A549 (cell line): ENCODE measurements at regions not wholly inside any gene's neighbourhood (a gene's known extent, or its start where the extent isn't known, plus 50 kb on each side); places are given as distances from the start of the nearest gene placed in this dataset.

Experiments
- ATAC-seq, 2 experiments: fragments of 200-7000 bp in 1 of 2; fragments of >200 bp in 1 of 2; cut with Nextera tagmentation in 1 of 2; cut with Tn5 transposase in 1 of 2; 3 replicates each; pipeline versions ENCODE4 v1.8.0 to v1.9.1; 2018 to 2020; ENCODE audit warnings: mild to moderate bottlenecking in 1 of 2, moderate library complexity in 1 of 2
- CTCF ChIA-PET: fragments of 300-600 bp; sonication (Branson Sonifier 250); formaldehyde crosslinking; extraction: SDS; loops from one replicate; lab custom pipeline; 2021; ENCODE audit warnings: antibody characterized with exemption, inconsistent platforms; lab: Yijun Ruan, JAX
- POLR2A ChIA-PET: fragments of 350-600 bp; formaldehyde crosslinking; extraction: SDS; loops from one replicate; lab custom pipeline; 2021; ENCODE audit warnings: antibody characterized with exemption, inconsistent platforms; lab: Yijun Ruan, JAX
- DNase-seq, 2 experiments: peaks; one replicate each; pipeline versions ENCODE4 v3.0.0 to v3.0.0-alpha.2; 2011 to 2016; ENCODE audit warnings: low read depth in 1 of 2, low spot score in 1 of 2
- FAIRE-seq: peaks from 2 replicates; lab custom pipeline; 2011; peaks lifted over from hg19 to GRCh38; lab: Jason Lieb, UNC
- H3K27ac ChIP-seq, 2 experiments: fragments of >200 bp; sonication (Bioruptor Twin); formaldehyde crosslinking; 3 replicates each; pipeline ENCODE4 v1.5.1; 2016 to 2017
- H3K4me1 ChIP-seq: fragments of >200 bp; sonication (Bioruptor Twin); formaldehyde crosslinking; 3 replicates; pipeline ENCODE4 v1.6.1; 2016
- H3K4me2 ChIP-seq: fragments of >200 bp; sonication (Bioruptor Twin); formaldehyde crosslinking; 3 replicates; pipeline ENCODE4 v1.6.1; 2016
- H3K4me3 ChIP-seq: fragments of >200 bp; sonication (Bioruptor Twin); formaldehyde crosslinking; 3 replicates; pipeline ENCODE4 v1.5.1; 2016
- H3K9me3 ChIP-seq: fragments of >200 bp; sonication (Bioruptor Twin); formaldehyde crosslinking; 3 replicates; pipeline ENCODE4 v1.6.1; 2016
- BCL3 ChIP-seq: fragments of >200 bp; sonication (Bioruptor Twin); formaldehyde crosslinking; IDR thresholded peaks from 3 replicates; pipeline ENCODE4 v1.6.1; 2016
- BHLHE40 ChIP-seq: IDR thresholded peaks from 2 replicates; pipeline ENCODE4 v1.6.1; 2012; ENCODE audit warnings: low read depth, low read length, inconsistent platforms
- CBX2 ChIP-seq: fragments of 200-600 bp; sonication (generic); IDR thresholded peaks from 2 replicates; pipeline ENCODE4 v1.6.1; 2016; ENCODE audit warnings: low read depth, mild to moderate bottlenecking, borderline replicate concordance
- CBX8 ChIP-seq: fragments of 200-600 bp; sonication (generic); IDR thresholded peaks from 2 replicates; pipeline ENCODE4 v1.6.1; 2016
- CHD4 ChIP-seq: fragments of 200-600 bp; sonication (generic); IDR thresholded peaks from 2 replicates; pipeline ENCODE4 v1.6.1; 2016; ENCODE audit warnings: antibody characterized with exemption, mild to moderate bottlenecking, borderline replicate concordance
- GATA3 ChIP-seq: IDR thresholded peaks from 2 replicates; pipeline ENCODE4 v1.6.1; 2012; ENCODE audit warnings: borderline replicate concordance
- HES2 ChIP-seq: fragments of >200 bp; sonication (Bioruptor Twin); formaldehyde crosslinking; IDR thresholded peaks from 2 replicates; pipeline ENCODE4 v1.6.1; 2016
- HOXB5 ChIP-seq: fragments of 250-450 bp; sonication (Bioruptor Pico); IDR thresholded peaks from 2 replicates; pipeline ENCODE4 v1.5.0; 2020; ENCODE audit warnings: mild to moderate bottlenecking, moderate library complexity
- KDM1A ChIP-seq: fragments of 200-600 bp; sonication (generic); IDR thresholded peaks from 2 replicates; pipeline ENCODE4 v1.6.1; 2016; ENCODE audit warnings: low read depth, mild to moderate bottlenecking
- MAZ ChIP-seq: fragments of 150-350 bp; IDR thresholded peaks from 2 replicates; pipeline ENCODE4 v1.6.1; 2014; ENCODE audit warnings: antibody characterized with exemption, low read depth, low read length, borderline replicate concordance
- NPAS2 ChIP-seq: fragments of 250-450 bp; sonication (Bioruptor Pico); IDR thresholded peaks from 2 replicates; pipeline ENCODE4 v1.8.0; 2022; ENCODE audit warnings: mild to moderate bottlenecking, moderate library complexity, borderline replicate concordance
- NR3C1 ChIP-seq: fragments of >200 bp; sonication (Bioruptor Twin); formaldehyde crosslinking; IDR thresholded peaks from 3 replicates; pipeline ENCODE4 v1.6.1; 2017
- POLR2A ChIP-seq: IDR thresholded peaks from 2 replicates; pipeline ENCODE4 v1.6.1; 2012; ENCODE audit warnings: mild to moderate bottlenecking, low read length
- RAD21 ChIP-seq, 2 experiments: fragments of >200 bp in 1 of 2; sonication (Bioruptor Twin) in 1 of 2; formaldehyde crosslinking in 1 of 2; IDR thresholded peaks in 1 of 2; conservative IDR thresholded peaks in 1 of 2; 2 replicates in 1 of 2; 3 replicates in 1 of 2; pipeline ENCODE4 v1.6.1; 2012 to 2018; ENCODE audit warnings: inconsistent platforms in 1 of 2
- RCOR1 ChIP-seq: fragments of 150-350 bp; IDR thresholded peaks from 2 replicates; pipeline ENCODE4 v1.6.1; 2014; ENCODE audit warnings: antibody characterized with exemption, low read length, low read depth
- REST ChIP-seq: fragments of 200-600 bp; sonication (generic); IDR thresholded peaks from 2 replicates; pipeline ENCODE4 v1.6.1; 2016; ENCODE audit warnings: antibody characterized with exemption, mild to moderate bottlenecking, moderate library complexity
- RFX5 ChIP-seq: fragments of 450-650 bp; IDR thresholded peaks from 2 replicates; pipeline ENCODE4 v1.7.1; 2014; ENCODE audit warnings: antibody characterized with exemption, mild to moderate bottlenecking, moderate library complexity
- SREBF2 ChIP-seq: fragments of 450-650 bp; IDR thresholded peaks from 2 replicates; pipeline ENCODE4 v1.6.1; 2014; ENCODE audit warnings: mild to moderate bottlenecking, moderate library complexity
- TFCP2L1 ChIP-seq: fragments of 250-450 bp; sonication (Bioruptor Pico); IDR thresholded peaks from 2 replicates; pipeline ENCODE4 v1.5.0; 2021; ENCODE audit warnings: mild to moderate bottlenecking
- ZC3H11A ChIP-seq: fragments of 450-650 bp; IDR thresholded peaks from 2 replicates; pipeline ENCODE4 v1.6.1; 2014; ENCODE audit warnings: antibody characterized with exemption, mild to moderate bottlenecking
- ZFP36 ChIP-seq: fragments of 450-650 bp; IDR thresholded peaks from 2 replicates; pipeline ENCODE4 v1.6.1; 2014; ENCODE audit warnings: borderline replicate concordance; ENCODE audit not compliant: partially characterized antibody
- WGBS: methylation state at CpG from one replicate; pipeline ENCODE4 v1.1.6; 2017; ENCODE audit errors: missing lambda C conversion rate; 5-methylcytosine and 5-hydroxymethylcytosine counted together
- TF ChIP-seq, protein P1 (sequence below): IDR thresholded peaks from 2 replicates; pipeline ENCODE4 v1.6.1; 2012; ENCODE audit warnings: low read depth, borderline replicate concordance
- TF ChIP-seq, protein P2 (sequence below): fragments of 150-350 bp; IDR thresholded peaks from 2 replicates; pipeline ENCODE4 v1.6.1; 2014; ENCODE audit warnings: low read depth, mild to moderate bottlenecking, low read length

DNA sequence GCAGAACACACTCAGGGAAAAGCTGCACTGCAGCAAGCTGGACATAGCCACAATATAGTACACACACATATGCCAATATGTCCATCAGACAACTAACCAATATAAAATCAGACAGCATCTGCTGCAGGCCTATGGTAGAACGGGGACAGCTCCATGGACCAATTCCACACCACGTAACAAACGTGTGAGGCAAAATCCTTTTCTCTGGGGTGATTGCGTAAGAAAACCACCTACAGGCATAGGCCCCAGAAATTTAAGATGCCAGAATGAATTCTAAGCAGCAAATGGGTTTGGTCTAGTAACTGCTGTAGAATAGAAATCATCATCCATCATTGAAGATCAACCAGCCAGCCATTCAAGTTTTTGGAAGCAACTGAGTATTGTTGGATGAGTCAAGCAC is 368.9 kb upstream of the TMPO start:
- no peak overlapping the region for H3K27ac ChIP-seq
- no peak for FAIRE-seq
- TF ChIP-seq BHLHE40 (no peak), NPAS2 (no peak), HOXB5 (CRISPR knock-in tag) (no peak), ZFP36 (no peak), KDM1A (no peak), MAZ (no peak), ZC3H11A (no peak), CHD4 (no peak), CBX2 (no peak), TFCP2L1 (CRISPR knock-in tag) (no peak), GATA3 (no peak), NR3C1 (no peak), HES2 (no peak), RFX5 (no peak)
- H3K4me2 ChIP-seq: no peak overlapping the region
- no peaks in the 10 kb centered on the region for H3K4me1 ChIP-seq
- CTCF ChIA-PET: no interaction called here
- POLR2A ChIA-PET: no interaction called here
- H3K4me3 ChIP-seq: no peak overlapping the region
- 44% methylated on average over 4 of the region's 4 CpGs for WGBS
- ATAC-seq: no peak
- DNase-seq: no peak
- no peaks in the 10 kb centered on the region for H3K9me3 ChIP-seq

DNA sequence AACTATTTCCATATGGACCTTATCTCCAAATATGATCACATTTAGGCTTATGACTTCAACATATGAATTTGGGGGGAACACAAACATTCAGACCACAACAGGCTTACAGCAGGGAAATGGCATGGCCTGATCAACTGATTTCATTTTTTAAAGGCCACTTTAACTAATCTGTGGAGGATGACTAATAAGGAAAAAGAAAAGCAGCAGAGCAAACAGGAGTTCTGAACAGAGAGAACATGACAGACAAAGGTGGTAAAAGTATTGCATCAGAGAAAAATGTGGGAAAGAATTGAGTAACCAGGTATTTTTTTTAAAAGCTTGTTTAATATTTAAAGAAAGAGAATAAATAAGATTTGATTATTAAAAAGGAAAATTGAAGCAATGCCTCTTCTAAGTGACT is 366.1 kb upstream of the TMPO start:
- Histone ChIP-seq H3K9me3 (no peaks in the 10 kb centered on the region), H3K4me1 (no peaks in the 10 kb centered on the region), H3K4me2 (no peak overlapping the region), H3K4me3 (no peak overlapping the region), H3K27ac (no peak overlapping the region)
- ChIA-PET POLR2A (no interaction called here), CTCF (no interaction called here)
- FAIRE-seq (no peak), ATAC-seq (no peak), DNase-seq (no peak)
- TF ChIP-seq CBX8 (no peak), SREBF2 (no peak), RAD21 (conservative IDR thresholded peaks at IDR 0.05 in 1 of 2, IDR thresholded peaks at IDR 0.05 in 1 of 2) (no peak), NR3C1 (no peak), BCL3 (no peak), GATA3 (no peak), RCOR1 (no peak), REST (no peak), POLR2A (no peak)
- TF ChIP-seq, protein P1, sequence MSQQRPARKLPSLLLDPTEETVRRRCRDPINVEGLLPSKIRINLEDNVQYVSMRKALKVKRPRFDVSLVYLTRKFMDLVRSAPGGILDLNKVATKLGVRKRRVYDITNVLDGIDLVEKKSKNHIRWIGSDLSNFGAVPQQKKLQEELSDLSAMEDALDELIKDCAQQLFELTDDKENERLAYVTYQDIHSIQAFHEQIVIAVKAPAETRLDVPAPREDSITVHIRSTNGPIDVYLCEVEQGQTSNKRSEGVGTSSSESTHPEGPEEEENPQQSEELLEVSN: no peak
- TF ChIP-seq, protein P2, sequence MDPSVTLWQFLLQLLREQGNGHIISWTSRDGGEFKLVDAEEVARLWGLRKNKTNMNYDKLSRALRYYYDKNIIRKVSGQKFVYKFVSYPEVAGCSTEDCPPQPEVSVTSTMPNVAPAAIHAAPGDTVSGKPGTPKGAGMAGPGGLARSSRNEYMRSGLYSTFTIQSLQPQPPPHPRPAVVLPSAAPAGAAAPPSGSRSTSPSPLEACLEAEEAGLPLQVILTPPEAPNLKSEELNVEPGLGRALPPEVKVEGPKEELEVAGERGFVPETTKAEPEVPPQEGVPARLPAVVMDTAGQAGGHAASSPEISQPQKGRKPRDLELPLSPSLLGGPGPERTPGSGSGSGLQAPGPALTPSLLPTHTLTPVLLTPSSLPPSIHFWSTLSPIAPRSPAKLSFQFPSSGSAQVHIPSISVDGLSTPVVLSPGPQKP: no peak
